Endothelial cell of umbilical vein (primary cell): ENCODE measurements at regions not wholly inside any gene's neighbourhood (a gene's known extent, or its start where the extent isn't known, plus 50 kb on each side); places are given as distances from the start of the nearest gene placed in this dataset.

Experiments
- BruUV-seq: library from RNA; stranded (reverse); fragments of 400-500 nt; replicated peaks from 2 replicates; lab custom pipeline; 2021; lab: Mats Ljungman, UMichigan
- CTCF ChIA-PET: fragments of 300-600, 350-600 bp; sonication (Branson Sonifier 250); formaldehyde crosslinking; loops from one replicate; lab custom pipeline; 2021; ENCODE audit warnings: antibody characterized with exemption, inconsistent platforms; lab: Charles Lee
- POLR2A ChIA-PET: fragments of 300-600, 350-600 bp; sonication (Branson Sonifier 250); formaldehyde crosslinking; loops from one replicate; lab custom pipeline; 2021; ENCODE audit warnings: antibody characterized with exemption, inconsistent platforms; lab: Charles Lee
- DNase-seq: peaks from one replicate; pipeline ENCODE4 v3.0.0-alpha.2; 2011; ENCODE audit warnings: low read depth, low spot score
- FAIRE-seq: peaks from 2 replicates; lab custom pipeline; 2011; peaks lifted over from hg19 to GRCh38; lab: Jason Lieb, UNC
- H2AFZ ChIP-seq: 2 replicates; pipeline ENCODE4 v1.6.0; 2012; ENCODE audit warnings: low read depth, low read length, control low read depth, inconsistent platforms
- H3K27ac ChIP-seq: 2 replicates; pipeline ENCODE4 v1.5.1; 2011; ENCODE audit warnings: low read depth, mild to moderate bottlenecking, control low read depth, low read length, moderate library complexity; ENCODE audit not compliant: insufficient read depth
- H3K27me3 ChIP-seq, 2 experiments: 2 replicates each; pipeline versions ENCODE4 v1.6.0 to v1.6.1; 2011; ENCODE audit warnings: low read length in 2 of 2, mixed read lengths in 1 of 2; ENCODE audit not compliant: control insufficient read depth in 2 of 2, insufficient read depth in 2 of 2
- H3K36me3 ChIP-seq, 2 experiments: 2 replicates in 1 of 2; 3 replicates in 1 of 2; pipeline ENCODE4 v1.5.1; 2011; ENCODE audit warnings: low read length in 2 of 2, mild to moderate bottlenecking in 1 of 2, moderate library complexity in 1 of 2; ENCODE audit not compliant: control insufficient read depth in 2 of 2, insufficient read depth in 2 of 2; ENCODE audit errors: extremely low read depth in 1 of 2
- H3K4me1 ChIP-seq: 3 replicates; pipeline ENCODE4 v1.5.1; 2011; ENCODE audit warnings: mild to moderate bottlenecking, low read length; ENCODE audit not compliant: control insufficient read depth, insufficient read depth; ENCODE audit errors: extremely low read depth
- H3K4me2 ChIP-seq: 2 replicates; pipeline ENCODE4 v1.6.1; 2011; ENCODE audit warnings: low read length, control low read depth, mixed read lengths; ENCODE audit not compliant: insufficient read depth
- H3K4me3 ChIP-seq, 3 experiments: fragments of 200-600 bp in 1 of 3; sonication (generic), shearing (Covaris generic) in 1 of 3; replicated peaks in 1 of 3; 2 replicates each; pipeline ENCODE4 v1.5.1; 2011 to 2016; ENCODE audit warnings: control low read depth in 3 of 3, low read length in 3 of 3, mild to moderate bottlenecking in 2 of 3, inconsistent platforms in 1 of 3, low read depth in 1 of 3, moderate library complexity in 1 of 3; ENCODE audit not compliant: insufficient read depth in 1 of 3
- H3K79me2 ChIP-seq: 2 replicates; pipeline ENCODE4 v1.6.0; 2012; ENCODE audit warnings: low read length, inconsistent platforms; ENCODE audit not compliant: control insufficient read depth, insufficient read depth
- H3K9ac ChIP-seq: replicated peaks from 2 replicates; pipeline ENCODE3; 2011; ENCODE audit warnings: low read length, control low read depth; ENCODE audit not compliant: insufficient read depth; ENCODE audit errors: extremely low read depth
- H3K9me1 ChIP-seq: replicated peaks from 3 replicates; pipeline ENCODE4 v1.6.0; 2011; ENCODE audit warnings: mild to moderate bottlenecking, low read length; ENCODE audit not compliant: control insufficient read depth, insufficient read depth; ENCODE audit errors: extremely low read depth
- H3K9me3 ChIP-seq: replicated peaks from 2 replicates; pipeline ENCODE4 v1.5.1; 2012; ENCODE audit warnings: low read length, inconsistent platforms; ENCODE audit not compliant: control insufficient read depth, insufficient read depth
- H4K20me1 ChIP-seq: replicated peaks from 2 replicates; pipeline ENCODE3; 2011; ENCODE audit warnings: mild to moderate bottlenecking, low read length; ENCODE audit not compliant: control insufficient read depth, insufficient read depth; ENCODE audit errors: extremely low read depth
- EZH2 ChIP-seq: IDR thresholded peaks from 2 replicates; pipeline ENCODE4 v1.6.1; 2012; ENCODE audit warnings: borderline replicate concordance, low read depth, mild to moderate bottlenecking, moderate library complexity, low read length, inconsistent platforms; ENCODE audit not compliant: severe bottlenecking
- FOS ChIP-seq: IDR thresholded peaks from 2 replicates; pipeline ENCODE4 v1.6.1; 2011; ENCODE audit warnings: mild to moderate bottlenecking, low read length, moderate library complexity, borderline replicate concordance; ENCODE audit not compliant: insufficient read depth
- GATA2 ChIP-seq: IDR thresholded peaks from 2 replicates; pipeline ENCODE4 v1.7.0; 2011; ENCODE audit warnings: low read depth, mild to moderate bottlenecking, moderate library complexity, mixed read lengths, low read length; ENCODE audit not compliant: insufficient read length, insufficient read depth
- JUN ChIP-seq: IDR thresholded peaks from 2 replicates; pipeline ENCODE4 v1.6.1; 2011; ENCODE audit warnings: borderline replicate concordance, low read depth; ENCODE audit not compliant: insufficient read length, insufficient read depth
- MYC ChIP-seq: IDR thresholded peaks from one replicate; pipeline ENCODE4 v1.6.1; 2011; ENCODE audit warnings: mild to moderate bottlenecking, low read depth, low read length
- POLR2A ChIP-seq: IDR thresholded peaks from 2 replicates; pipeline ENCODE4 v1.6.1; 2012; ENCODE audit warnings: low read depth, mild to moderate bottlenecking, control low read depth, low read length
- POLR2AphosphoS5 ChIP-seq: IDR thresholded peaks from 2 replicates; pipeline ENCODE4 v1.6.1; 2012; ENCODE audit warnings: low read depth, mild to moderate bottlenecking, control low read depth, low read length, moderate library complexity; ENCODE audit not compliant: insufficient read depth
- dilution Hi-C: fragments of 300-500 bp; cut with MboI; formaldehyde crosslinking; loops from one replicate; pipeline ENCODE4 v1.15.0; 2019; ENCODE audit warnings: low sequenced_read_pairs; ENCODE audit not compliant: extremely low pct_ligation_motif_present
- intact Hi-C: fragments of 100-400 bp; cut with micrococcal nuclease; formaldehyde crosslinking; loops from one replicate; pipeline ENCODE4 v1.10.0; 2022
- TF ChIP-seq, protein P1 (sequence below): IDR thresholded peaks from 2 replicates; pipeline ENCODE4 v1.6.1; 2011; ENCODE audit not compliant: insufficient read depth, insufficient read length
- TF ChIP-seq, protein P2 (sequence below), 2 donors: IDR thresholded peaks; 1 replicate in 1 of 2; 2 replicates in 1 of 2; pipeline ENCODE4 v1.5.1; 2011; ENCODE audit warnings: low read length in 2 of 2, mild to moderate bottlenecking in 2 of 2, moderate library complexity in 2 of 2, control low read depth in 1 of 2, inconsistent platforms in 1 of 2, low read depth in 1 of 2; ENCODE audit not compliant: insufficient read depth in 1 of 2; ENCODE audit errors: extremely low read depth in 1 of 2

DNA sequence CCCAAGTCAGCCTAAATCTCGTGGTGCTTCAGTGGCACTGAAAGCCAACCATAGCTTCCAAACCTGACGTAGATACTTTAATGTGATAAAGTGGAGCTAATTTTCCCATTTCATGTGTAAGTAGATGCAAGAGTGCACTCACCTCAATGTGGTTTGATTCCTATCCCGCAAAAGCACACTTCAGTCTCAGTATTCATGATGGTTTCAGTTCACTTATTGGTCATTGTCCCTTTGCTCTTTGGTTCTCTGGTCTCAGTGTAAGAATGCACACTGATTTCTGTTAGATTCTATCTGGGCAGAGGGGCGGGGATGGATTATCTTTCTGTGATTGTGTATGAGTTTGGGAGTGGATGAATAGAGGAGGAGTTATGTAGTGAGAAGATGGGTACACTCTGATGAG is 340.6 kb downstream of the KCNRG start:
- ChIA-PET CTCF (interaction anchor here (0.8 kb wide), 1 partner anchor 33 kb away, joined by 3 read pairs; no protein-coding TSS in a partner anchor), POLR2A (no interaction called here)
- Histone ChIP-seq H3K27ac (no peak overlapping the region), H3K4me3 (no peak overlapping the region), H3K4me1 (no peaks in the 10 kb centered on the region), H3K9me3 (no peaks in the 10 kb centered on the region), H3K27me3 (no peaks in the 10 kb centered on the region), H3K36me3 (no peaks in the 10 kb centered on the region), H3K79me2 (no peaks in the 10 kb centered on the region), H4K20me1 (no peaks in the 10 kb centered on the region), H3K9me1 (no peaks in the 10 kb centered on the region), H3K4me2 (no peak overlapping the region), H2AFZ (no peak overlapping the region), H3K9ac (no peak overlapping the region)
- dilution Hi-C loops (no loop called here), intact Hi-C loops (no loop called here)
- TF ChIP-seq, protein P1, sequence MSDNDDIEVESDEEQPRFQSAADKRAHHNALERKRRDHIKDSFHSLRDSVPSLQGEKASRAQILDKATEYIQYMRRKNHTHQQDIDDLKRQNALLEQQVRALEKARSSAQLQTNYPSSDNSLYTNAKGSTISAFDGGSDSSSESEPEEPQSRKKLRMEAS, result no peak
- TF ChIP-seq JUN (no peak), GATA2 (no peak), POLR2A (no peak), EZH2 (no peak), POLR2AphosphoS5 (no peak), FOS (no peak), MYC (no peak)
- TF ChIP-seq, protein P2, sequence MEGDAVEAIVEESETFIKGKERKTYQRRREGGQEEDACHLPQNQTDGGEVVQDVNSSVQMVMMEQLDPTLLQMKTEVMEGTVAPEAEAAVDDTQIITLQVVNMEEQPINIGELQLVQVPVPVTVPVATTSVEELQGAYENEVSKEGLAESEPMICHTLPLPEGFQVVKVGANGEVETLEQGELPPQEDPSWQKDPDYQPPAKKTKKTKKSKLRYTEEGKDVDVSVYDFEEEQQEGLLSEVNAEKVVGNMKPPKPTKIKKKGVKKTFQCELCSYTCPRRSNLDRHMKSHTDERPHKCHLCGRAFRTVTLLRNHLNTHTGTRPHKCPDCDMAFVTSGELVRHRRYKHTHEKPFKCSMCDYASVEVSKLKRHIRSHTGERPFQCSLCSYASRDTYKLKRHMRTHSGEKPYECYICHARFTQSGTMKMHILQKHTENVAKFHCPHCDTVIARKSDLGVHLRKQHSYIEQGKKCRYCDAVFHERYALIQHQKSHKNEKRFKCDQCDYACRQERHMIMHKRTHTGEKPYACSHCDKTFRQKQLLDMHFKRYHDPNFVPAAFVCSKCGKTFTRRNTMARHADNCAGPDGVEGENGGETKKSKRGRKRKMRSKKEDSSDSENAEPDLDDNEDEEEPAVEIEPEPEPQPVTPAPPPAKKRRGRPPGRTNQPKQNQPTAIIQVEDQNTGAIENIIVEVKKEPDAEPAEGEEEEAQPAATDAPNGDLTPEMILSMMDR (IDR thresholded peaks at IDR 0.05; ENCODE audit: extremely low read depth in 1 of 2, insufficient read depth in 1 of 2, low read depth in 1 of 2, low read length in 2 of 2), result no peak
- BruUV-seq, result no TSS peak
- FAIRE-seq (no peak), DNase-seq (no peak)
